Chondrocyte (in vitro differentiated cells): ENCODE measurements at regions not wholly inside any gene's neighbourhood (a gene's known extent, or its start where the extent isn't known, plus 50 kb on each side); places are given as distances from the start of the nearest gene placed in this dataset.

Source experiments
- DNase-seq: peaks from one replicate; pipeline ENCODE4 v3.0.0; 2021; ENCODE audit warnings: mixed read lengths, low spot score
- H3K27ac Mint-ChIP-seq: one replicate; pipeline ENCODE4 v1.8.0; 2021; ENCODE audit warnings: mild to moderate bottlenecking, moderate library complexity, mixed read lengths; ENCODE audit not compliant: unreplicated experiment
- H3K27me3 Mint-ChIP-seq: 2 replicates; pipeline ENCODE4 v1.8.0; 2021; ENCODE audit warnings: low read depth, mixed read lengths
- H3K36me3 Mint-ChIP-seq: 2 replicates; pipeline ENCODE4 v1.8.0; 2021; ENCODE audit warnings: low read depth, mixed read lengths
- H3K4me1 Mint-ChIP-seq: 2 replicates; pipeline ENCODE4 v1.8.0; 2021; ENCODE audit warnings: low read depth, mild to moderate bottlenecking, mixed read lengths
- H3K4me3 Mint-ChIP-seq: one replicate; pipeline ENCODE4 v1.8.0; 2021; ENCODE audit warnings: mild to moderate bottlenecking, moderate library complexity, mixed read lengths; ENCODE audit not compliant: unreplicated experiment
- H3K9me3 Mint-ChIP-seq: 2 replicates; pipeline ENCODE4 v1.8.0; 2021; ENCODE audit warnings: low read depth, mixed read lengths
- TF ChIP-seq, protein P1 (sequence below): fragments of 200-600 bp; sonication (generic); IDR thresholded peaks from 2 replicates; pipeline ENCODE4 v1.5.0; 2021; ENCODE audit warnings: antibody characterized with exemption, mild to moderate bottlenecking, moderate library complexity

DNA sequence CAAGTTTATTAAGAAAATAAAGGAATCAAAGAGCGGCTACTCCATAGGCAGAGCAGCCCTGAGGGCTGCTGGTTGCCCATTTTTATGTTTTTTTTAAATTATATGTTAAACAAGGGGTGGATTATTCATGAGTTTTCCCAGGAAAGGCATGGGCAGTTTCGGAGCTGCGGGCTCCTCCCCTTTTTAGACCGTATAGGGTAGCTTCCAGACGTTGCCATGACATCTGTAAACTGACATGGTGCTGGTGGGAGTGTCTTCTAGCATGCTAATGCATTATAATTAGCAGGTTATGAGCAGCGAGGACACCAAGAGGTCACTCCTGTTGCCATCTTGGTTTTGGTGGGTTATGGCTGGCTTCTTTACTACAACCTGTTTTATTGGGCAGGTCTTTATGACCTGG is 301.8 kb downstream of the TFAP2C start:
- Mint-ChIP-seq H3K27ac (no peak overlapping the region), H3K4me1 (peaks cover 19% of the 10 kb centered on the region), H3K27me3 (peaks cover 26% of the 10 kb centered on the region), H3K4me3 (no peak overlapping the region), H3K9me3 (no peaks in the 10 kb centered on the region), H3K36me3 (no peaks in the 10 kb centered on the region)
- TF ChIP-seq, protein P1, sequence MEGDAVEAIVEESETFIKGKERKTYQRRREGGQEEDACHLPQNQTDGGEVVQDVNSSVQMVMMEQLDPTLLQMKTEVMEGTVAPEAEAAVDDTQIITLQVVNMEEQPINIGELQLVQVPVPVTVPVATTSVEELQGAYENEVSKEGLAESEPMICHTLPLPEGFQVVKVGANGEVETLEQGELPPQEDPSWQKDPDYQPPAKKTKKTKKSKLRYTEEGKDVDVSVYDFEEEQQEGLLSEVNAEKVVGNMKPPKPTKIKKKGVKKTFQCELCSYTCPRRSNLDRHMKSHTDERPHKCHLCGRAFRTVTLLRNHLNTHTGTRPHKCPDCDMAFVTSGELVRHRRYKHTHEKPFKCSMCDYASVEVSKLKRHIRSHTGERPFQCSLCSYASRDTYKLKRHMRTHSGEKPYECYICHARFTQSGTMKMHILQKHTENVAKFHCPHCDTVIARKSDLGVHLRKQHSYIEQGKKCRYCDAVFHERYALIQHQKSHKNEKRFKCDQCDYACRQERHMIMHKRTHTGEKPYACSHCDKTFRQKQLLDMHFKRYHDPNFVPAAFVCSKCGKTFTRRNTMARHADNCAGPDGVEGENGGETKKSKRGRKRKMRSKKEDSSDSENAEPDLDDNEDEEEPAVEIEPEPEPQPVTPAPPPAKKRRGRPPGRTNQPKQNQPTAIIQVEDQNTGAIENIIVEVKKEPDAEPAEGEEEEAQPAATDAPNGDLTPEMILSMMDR = no peak
- no peak for DNase-seq

DNA sequence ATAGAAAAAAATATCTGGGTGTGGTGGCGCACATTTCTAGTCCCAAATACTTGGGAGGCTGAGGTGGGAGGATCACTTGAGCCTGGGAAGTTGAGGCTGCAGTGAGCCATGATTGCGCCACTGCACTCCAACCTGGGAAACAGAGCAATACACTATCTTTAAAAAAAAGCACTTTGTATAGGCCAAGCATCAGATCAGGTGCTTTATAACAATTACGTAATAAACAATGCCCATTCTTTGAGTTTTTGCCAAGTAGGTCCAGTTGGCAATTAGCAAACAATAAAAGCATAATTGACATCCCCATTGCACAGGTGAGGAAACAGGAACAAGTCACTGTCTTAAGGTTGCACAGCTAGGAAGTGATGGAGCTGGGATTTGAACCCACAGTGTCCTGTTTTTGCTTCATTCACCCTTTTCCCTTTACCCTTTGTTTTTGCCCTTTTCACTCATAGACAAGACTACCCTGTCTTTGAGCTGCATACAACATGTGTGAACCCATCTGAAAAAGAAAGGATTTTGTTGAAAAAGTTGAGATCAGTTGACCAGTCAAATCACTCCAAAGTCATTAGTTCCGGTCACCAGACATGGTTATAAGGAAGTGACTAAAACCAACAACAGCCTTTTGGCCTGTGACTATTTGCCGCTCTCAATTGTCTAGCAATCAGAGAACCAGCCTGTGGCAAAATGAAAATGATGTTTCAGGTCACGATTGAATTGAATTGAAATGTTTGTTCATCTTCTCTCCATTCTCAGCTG is 303.6 kb downstream of the TFAP2C start:
- H3K27me3 Mint-ChIP-seq = peaks cover 12% of the 10 kb centered on the region
- H3K9me3 Mint-ChIP-seq = no peaks in the 10 kb centered on the region
- H3K4me3 Mint-ChIP-seq = no peak overlapping the region
- TF ChIP-seq, protein P1 = no peak
- no peaks in the 10 kb centered on the region for H3K36me3 Mint-ChIP-seq
- no peak for DNase-seq
- H3K27ac Mint-ChIP-seq = no peak overlapping the region
- H3K4me1 Mint-ChIP-seq = peaks cover 14% of the 10 kb centered on the region

DNA sequence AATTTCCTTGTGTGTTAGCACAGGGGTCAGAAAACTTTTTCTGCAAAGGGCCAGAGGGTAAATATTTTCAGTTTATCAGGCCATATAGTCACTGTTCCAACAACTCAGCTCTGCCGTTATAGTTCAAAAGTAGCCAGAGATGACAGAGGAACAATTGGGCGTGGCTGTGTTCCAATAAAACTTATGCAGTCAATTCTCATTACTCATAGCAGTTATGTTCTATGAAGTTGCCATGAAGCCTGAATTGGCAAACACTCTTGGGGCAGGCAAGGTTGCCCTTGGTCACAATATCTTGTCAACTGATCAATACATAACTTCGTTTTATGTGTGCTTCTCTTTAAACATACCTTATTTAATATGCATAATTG is 304.2 kb downstream of the TFAP2C start:
- no peak overlapping the region for H3K4me3 Mint-ChIP-seq
- TF ChIP-seq, protein P1 = no peak
- H3K27me3 Mint-ChIP-seq = peaks cover 9% of the 10 kb centered on the region
- H3K36me3 Mint-ChIP-seq = no peaks in the 10 kb centered on the region
- peaks cover 14% of the 10 kb centered on the region for H3K4me1 Mint-ChIP-seq
- H3K27ac Mint-ChIP-seq = no peak overlapping the region
- no peak for DNase-seq
- H3K9me3 Mint-ChIP-seq = no peaks in the 10 kb centered on the region

DNA sequence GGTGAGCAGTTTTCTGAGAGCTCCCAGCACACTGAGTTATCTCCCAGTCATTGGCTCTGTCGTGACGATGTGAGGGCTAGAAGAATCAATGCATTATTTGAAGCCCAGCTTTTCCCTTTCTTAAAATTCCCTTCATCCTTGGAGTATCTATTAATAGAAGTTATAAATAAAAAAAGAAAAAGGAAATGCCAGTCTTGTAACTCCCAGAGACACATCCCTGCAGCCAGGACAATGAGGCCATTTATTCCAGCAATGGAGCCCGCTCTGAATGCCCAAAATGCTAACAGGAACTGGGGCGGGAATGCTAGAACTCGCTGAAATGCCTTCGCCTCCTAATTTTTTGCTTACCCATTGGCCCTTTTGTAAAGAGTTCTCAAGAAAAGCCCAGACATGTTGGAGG is 305.8 kb downstream of the TFAP2C start:
- Mint-ChIP-seq H3K27me3 (peaks cover 6% of the 10 kb centered on the region), H3K4me3 (no peak overlapping the region), H3K4me1 (peaks cover 14% of the 10 kb centered on the region), H3K27ac (no peak overlapping the region), H3K36me3 (no peaks in the 10 kb centered on the region), H3K9me3 (no peaks in the 10 kb centered on the region)
- TF ChIP-seq, protein P1 = no peak
- no peak for DNase-seq

DNA sequence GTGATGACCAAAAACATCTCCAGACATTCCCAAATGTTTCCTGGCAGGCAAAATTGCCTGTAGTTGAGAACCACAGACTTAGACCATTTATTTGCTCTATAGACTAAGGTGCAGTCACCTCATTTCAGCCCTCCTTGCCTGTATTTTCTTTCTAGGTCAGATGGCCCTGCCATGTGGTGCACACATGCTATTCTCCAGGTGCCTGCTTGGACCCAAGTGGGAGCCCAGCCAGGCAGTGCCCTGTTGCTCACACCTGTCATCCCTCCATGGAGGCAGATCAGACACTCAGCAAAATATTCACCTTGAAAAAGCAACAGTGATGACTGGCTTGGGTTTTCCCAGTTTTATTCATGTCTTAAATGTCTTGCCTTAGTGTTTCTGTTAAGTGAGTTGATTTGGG is 311.4 kb downstream of the TFAP2C start:
- Mint-ChIP-seq H3K27me3 (peaks cover 8% of the 10 kb centered on the region), H3K4me1 (peaks cover 3% of the 10 kb centered on the region), H3K4me3 (no peak overlapping the region), H3K36me3 (no peaks in the 10 kb centered on the region), H3K27ac (no peak overlapping the region), H3K9me3 (no peaks in the 10 kb centered on the region)
- TF ChIP-seq, protein P1 = no peak
- no peak for DNase-seq
